ENCODE measurements at regions not wholly inside any gene's neighbourhood (a gene's known extent, or its start where the extent isn't known, plus 50 kb on each side); places are given as distances from the start of the nearest gene placed in this dataset.

DNA sequence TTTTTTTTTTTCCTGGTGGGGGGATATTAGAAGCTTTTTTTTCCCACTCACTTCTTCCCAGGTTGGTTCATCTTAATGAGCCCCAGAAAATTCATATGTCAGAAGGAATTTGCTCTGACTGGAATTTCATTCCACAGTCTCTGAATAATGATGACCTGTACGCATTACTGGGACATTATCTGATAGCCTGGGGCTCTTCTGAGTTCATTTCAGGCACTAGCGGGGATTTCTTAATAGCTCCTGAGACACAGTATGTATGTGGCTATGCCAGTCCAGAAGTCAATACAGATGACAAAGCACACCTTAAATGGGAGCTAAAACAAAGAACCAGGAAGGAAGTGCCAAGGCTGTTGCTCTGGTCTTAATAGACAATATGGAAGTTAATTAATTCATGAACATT lies 295.2 kb upstream of the IGFBP7 start:
- no peak overlapping the region for H3K4me3 ChIP-seq
- no peaks in the 10 kb centered on the region for H3K4me1 ChIP-seq
- intact Hi-C loops (cut with DNase I), result no loop called here
- H3K36me3 ChIP-seq, result no peaks in the 10 kb centered on the region
- TF ChIP-seq, protein P1, sequence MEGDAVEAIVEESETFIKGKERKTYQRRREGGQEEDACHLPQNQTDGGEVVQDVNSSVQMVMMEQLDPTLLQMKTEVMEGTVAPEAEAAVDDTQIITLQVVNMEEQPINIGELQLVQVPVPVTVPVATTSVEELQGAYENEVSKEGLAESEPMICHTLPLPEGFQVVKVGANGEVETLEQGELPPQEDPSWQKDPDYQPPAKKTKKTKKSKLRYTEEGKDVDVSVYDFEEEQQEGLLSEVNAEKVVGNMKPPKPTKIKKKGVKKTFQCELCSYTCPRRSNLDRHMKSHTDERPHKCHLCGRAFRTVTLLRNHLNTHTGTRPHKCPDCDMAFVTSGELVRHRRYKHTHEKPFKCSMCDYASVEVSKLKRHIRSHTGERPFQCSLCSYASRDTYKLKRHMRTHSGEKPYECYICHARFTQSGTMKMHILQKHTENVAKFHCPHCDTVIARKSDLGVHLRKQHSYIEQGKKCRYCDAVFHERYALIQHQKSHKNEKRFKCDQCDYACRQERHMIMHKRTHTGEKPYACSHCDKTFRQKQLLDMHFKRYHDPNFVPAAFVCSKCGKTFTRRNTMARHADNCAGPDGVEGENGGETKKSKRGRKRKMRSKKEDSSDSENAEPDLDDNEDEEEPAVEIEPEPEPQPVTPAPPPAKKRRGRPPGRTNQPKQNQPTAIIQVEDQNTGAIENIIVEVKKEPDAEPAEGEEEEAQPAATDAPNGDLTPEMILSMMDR (IDR thresholded peaks at IDR 0.05), result no peak
- no peak for DNase-seq
- no peak overlapping the region for H3K27ac ChIP-seq
- ATAC-seq, result no peak
- no peaks in the 10 kb centered on the region for H3K27me3 ChIP-seq
- H3K9me3 ChIP-seq, result no peaks in the 10 kb centered on the region

- H3K4me1 ChIP-seq, result no peaks in the 10 kb centered on the region
- intact Hi-C loops (cut with DNase I), result no loop called here
- no peaks in the 10 kb centered on the region for H3K9me3 ChIP-seq
- H3K36me3 ChIP-seq, result no peaks in the 10 kb centered on the region
- TF ChIP-seq, protein P1 (IDR thresholded peaks at IDR 0.05), result no peak
- DNase-seq (no peak), ATAC-seq (no peak)
- H3K27ac ChIP-seq, result no peak overlapping the region
- no peaks in the 10 kb centered on the region for H3K27me3 ChIP-seq
- H3K4me3 ChIP-seq, result no peak overlapping the region
Observed at GRCh38 chr4:57404483-57404882, 294.3 kb upstream of the IGFBP7 start.

DNA sequence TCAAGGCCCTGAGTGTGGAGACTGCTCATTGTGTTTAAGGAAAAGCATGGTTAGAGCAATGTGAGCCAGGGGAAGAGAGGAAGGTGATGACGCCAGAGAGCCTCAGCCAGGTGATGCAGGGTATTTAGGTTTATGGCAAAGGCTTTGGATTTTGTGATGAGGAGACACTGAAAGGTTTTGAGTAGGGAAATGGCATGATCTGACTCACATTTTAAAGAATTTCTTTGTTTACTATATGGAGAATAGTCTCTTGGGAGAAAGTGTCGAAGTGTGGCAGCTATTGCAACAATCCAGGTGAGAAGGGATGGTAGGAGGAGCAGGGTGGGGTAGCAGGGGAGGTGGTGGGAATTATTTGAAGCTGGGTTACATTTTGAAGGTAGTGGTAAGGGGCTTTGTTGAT lies 293.4 kb upstream of the IGFBP7 start:
- no peaks in the 10 kb centered on the region for H3K27me3 ChIP-seq
- DNase-seq (no peak), ATAC-seq (no peak)
- no peaks in the 10 kb centered on the region for H3K4me1 ChIP-seq
- intact Hi-C loops (cut with DNase I), result no loop called here
- no peaks in the 10 kb centered on the region for H3K36me3 ChIP-seq
- TF ChIP-seq, protein P1 (IDR thresholded peaks at IDR 0.05), result no peak
- no peak overlapping the region for H3K4me3 ChIP-seq
- no peaks in the 10 kb centered on the region for H3K9me3 ChIP-seq
- H3K27ac ChIP-seq, result no peak overlapping the region

DNA sequence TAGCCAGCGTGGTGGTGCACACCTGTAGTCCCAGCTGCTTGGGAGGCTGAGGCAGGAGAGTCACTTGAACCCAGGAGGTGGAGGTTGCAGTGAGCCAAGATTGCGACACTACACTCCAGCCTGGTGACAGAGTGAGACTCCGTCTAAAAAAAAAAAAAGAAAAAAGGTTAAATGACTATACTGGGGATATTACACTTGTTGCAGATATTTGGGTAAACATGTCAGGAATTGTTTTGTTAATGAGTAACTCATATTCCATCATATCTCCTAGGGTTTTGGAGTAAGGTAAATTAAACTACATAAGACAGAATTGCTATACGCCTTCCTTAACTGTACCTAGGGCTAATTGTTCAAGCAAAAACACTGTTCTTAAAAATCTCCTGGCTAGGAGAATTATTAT lies 291.4 kb upstream of the IGFBP7 start:
- H3K27ac ChIP-seq, result no peak overlapping the region
- H3K36me3 ChIP-seq, result no peaks in the 10 kb centered on the region
- H3K4me1 ChIP-seq, result no peaks in the 10 kb centered on the region
- DNase-seq (no peak), ATAC-seq (no peak)
- TF ChIP-seq, protein P1 (IDR thresholded peaks at IDR 0.05), result no peak
- no peaks in the 10 kb centered on the region for H3K27me3 ChIP-seq
- H3K9me3 ChIP-seq, result no peaks in the 10 kb centered on the region
- intact Hi-C loops (cut with DNase I), result no loop called here
- H3K4me3 ChIP-seq, result no peak overlapping the region

DNA sequence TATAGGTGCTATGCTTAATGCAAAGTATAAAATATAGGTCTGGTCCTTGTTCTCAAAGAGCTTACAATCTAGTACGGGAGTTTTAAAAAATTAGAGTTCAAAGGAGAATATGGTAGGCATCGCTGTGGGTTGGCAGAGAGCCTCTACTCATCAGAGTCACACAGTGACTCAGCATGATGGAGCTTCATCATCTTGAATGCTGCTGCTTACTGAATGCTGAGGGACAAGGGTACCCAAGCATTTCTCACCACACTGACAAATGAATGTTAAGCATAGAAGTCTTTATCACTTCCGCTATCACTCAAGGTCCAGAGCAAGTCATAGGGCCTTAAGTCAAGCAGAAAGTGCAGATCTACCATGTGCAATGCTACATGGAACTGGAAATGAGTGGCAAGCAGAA lies 268.6 kb upstream of the IGFBP7 start:
- ATAC-seq, result no peak
- no peak overlapping the region for H3K27ac ChIP-seq
- H3K4me1 ChIP-seq, result no peaks in the 10 kb centered on the region
- TF ChIP-seq, protein P1 (IDR thresholded peaks at IDR 0.05), result no peak
- H3K4me3 ChIP-seq, result no peak overlapping the region
- no peaks in the 10 kb centered on the region for H3K27me3 ChIP-seq
- intact Hi-C loops (cut with DNase I), result no loop called here
- H3K36me3 ChIP-seq, result no peaks in the 10 kb centered on the region
- no peaks in the 10 kb centered on the region for H3K9me3 ChIP-seq
- DNase-seq, result no peak

All from left lung (tissue), 4 donors.